GM10248 (cell line): ENCODE measurements at regions not wholly inside any gene's neighbourhood (a gene's known extent, or its start where the extent isn't known, plus 50 kb on each side); places are given as distances from the start of the nearest gene placed in this dataset.

Source experiments
- CTCF ChIA-PET: fragments of 300-600 bp; sonication (Branson Sonifier 250); formaldehyde crosslinking; extraction: SDS; loops from one replicate; lab custom pipeline; 2021; ENCODE audit warnings: antibody characterized with exemption; lab: Yijun Ruan, JAX
- POLR2A ChIA-PET: fragments of 350-650 bp; sonication (Branson Sonifier 250); formaldehyde crosslinking; extraction: SDS; loops from one replicate; lab custom pipeline; 2020; ENCODE audit warnings: antibody characterized with exemption; lab: Yijun Ruan, JAX
- DNase-seq: peaks from one replicate; pipeline ENCODE4 v3.0.0; 2012; ENCODE audit errors: extremely low spot score
- TF ChIP-seq, protein P1 (sequence below): IDR thresholded peaks from 2 replicates; pipeline ENCODE4 v1.5.1; 2012; ENCODE audit warnings: mild to moderate bottlenecking, low read depth; ENCODE audit errors: extremely low read depth, missing control alignments, control extremely low read depth

DNA sequence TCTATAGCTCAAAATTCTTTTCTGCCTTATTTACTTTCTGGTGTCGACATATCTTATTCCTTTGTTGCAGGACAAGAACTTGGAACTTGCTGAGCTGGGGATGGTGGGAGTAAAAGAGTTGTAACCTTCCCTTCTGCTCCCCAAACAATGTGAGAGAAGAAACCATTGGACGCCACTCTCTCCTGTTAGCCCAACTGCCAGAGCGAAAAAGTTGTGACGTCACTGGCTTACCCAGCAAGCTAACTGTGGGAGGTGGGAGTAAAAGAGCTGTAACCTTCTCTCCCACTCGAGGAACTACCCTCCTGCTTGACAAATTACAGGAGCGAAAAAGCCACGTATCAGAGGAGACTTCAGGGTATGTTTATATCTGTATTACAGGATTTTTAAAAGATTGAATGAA is 90.0 kb upstream of the PCDH10 start:
- ChIA-PET POLR2A (no interaction called here), CTCF (no interaction called here)
- TF ChIP-seq, protein P1, sequence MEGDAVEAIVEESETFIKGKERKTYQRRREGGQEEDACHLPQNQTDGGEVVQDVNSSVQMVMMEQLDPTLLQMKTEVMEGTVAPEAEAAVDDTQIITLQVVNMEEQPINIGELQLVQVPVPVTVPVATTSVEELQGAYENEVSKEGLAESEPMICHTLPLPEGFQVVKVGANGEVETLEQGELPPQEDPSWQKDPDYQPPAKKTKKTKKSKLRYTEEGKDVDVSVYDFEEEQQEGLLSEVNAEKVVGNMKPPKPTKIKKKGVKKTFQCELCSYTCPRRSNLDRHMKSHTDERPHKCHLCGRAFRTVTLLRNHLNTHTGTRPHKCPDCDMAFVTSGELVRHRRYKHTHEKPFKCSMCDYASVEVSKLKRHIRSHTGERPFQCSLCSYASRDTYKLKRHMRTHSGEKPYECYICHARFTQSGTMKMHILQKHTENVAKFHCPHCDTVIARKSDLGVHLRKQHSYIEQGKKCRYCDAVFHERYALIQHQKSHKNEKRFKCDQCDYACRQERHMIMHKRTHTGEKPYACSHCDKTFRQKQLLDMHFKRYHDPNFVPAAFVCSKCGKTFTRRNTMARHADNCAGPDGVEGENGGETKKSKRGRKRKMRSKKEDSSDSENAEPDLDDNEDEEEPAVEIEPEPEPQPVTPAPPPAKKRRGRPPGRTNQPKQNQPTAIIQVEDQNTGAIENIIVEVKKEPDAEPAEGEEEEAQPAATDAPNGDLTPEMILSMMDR, result no peak
- no peak for DNase-seq

GRCh38 chr4:133062851-133063250 is 86.2 kb upstream of the PCDH10 start:
- no peak for DNase-seq
- TF ChIP-seq, protein P1, result no peak
- CTCF ChIA-PET, result no interaction called here
- POLR2A ChIA-PET, result no interaction called here

DNA sequence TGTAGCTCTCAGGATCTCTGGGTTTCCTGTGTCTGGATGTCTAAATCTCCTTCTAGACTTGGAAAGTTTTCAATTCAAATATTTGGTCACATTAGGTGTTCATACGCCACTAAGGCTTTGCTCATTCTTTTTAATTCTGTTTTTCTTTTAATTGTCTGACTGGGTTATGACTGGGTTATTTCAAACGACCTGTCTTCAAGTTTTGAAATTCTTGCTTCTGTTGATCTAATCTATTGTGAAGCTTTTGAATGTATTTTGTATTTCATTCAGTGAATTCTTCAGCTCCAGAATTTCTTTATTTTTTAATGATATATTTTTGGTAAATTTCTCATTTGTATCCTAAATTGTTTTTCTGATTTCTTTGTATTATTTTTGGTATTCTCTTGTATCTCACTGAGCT is 81.0 kb upstream of the PCDH10 start:
- CTCF ChIA-PET, result no interaction called here
- POLR2A ChIA-PET, result no interaction called here
- TF ChIP-seq, protein P1, result no peak
- no peak for DNase-seq

GRCh38 chr4:133081246-133081645 is 67.8 kb upstream of the PCDH10 start:
- no peak for DNase-seq
- TF ChIP-seq, protein P1, result no peak
- POLR2A ChIA-PET, result no interaction called here
- CTCF ChIA-PET, result interaction anchor here (2.1 kb wide), 1 partner anchor 12 kb away, joined by 4 read pairs; no protein-coding TSS in a partner anchor

DNA sequence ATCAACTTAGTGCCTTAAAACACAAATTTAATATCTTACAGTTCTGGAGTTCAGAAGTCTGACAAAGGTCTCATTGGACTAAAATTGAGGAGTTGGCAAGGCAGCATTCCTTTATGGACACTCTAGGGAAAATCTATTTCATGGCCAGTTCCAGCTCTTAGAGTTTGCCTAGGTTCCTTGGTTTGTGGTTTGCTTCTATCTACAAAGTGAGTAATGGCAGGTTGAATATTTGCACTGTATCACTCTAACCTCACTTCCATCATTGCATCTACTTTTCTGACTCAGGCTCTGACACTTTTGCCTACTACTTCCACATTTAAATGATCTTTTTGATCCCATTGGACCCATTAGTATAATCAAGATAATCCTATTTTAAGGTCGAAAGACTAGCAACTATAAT is 64.7 kb upstream of the PCDH10 start:
- CTCF ChIA-PET, result no interaction called here
- TF ChIP-seq, protein P1, result no peak
- POLR2A ChIA-PET, result no interaction called here
- no peak for DNase-seq

- no peak for DNase-seq
- POLR2A ChIA-PET, result no interaction called here
- TF ChIP-seq, protein P1, result no peak
- CTCF ChIA-PET, result no interaction called here
Measured at GRCh38 chr4:133095591-133095990, 53.5 kb upstream of the PCDH10 start.

DNA sequence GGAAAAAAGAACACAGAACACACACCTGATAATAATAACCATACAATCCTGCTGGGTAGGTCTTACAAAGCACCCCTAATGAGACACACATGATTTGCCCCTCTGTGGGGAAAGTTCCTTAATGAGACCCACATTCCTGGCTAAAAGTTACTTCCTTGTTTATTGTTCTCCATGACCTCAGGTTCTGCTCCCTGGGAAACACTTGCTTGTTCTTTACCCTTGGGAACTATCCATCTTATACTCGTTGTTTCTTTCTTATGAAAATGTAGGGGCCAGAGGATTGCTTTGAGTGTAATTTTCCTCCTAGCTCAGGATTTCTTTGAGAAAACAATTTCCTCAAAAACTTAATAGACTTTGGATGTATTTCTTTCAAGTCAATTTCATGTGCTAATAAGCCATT is 52.1 kb upstream of the PCDH10 start:
- ChIA-PET CTCF (no interaction called here), POLR2A (no interaction called here)
- DNase-seq, result no peak
- TF ChIP-seq, protein P1, result no peak
